HG03064 (cell line): ENCODE measurements at regions not wholly inside any gene's neighbourhood (a gene's known extent, or its start where the extent isn't known, plus 50 kb on each side); places are given as distances from the start of the nearest gene placed in this dataset.

ENCODE experiments used
- ATAC-seq: cut with Tn5 transposase; IDR thresholded peaks from one replicate; pipeline ENCODE4 v1.9.1; 2021; ENCODE audit warnings: low read depth; ENCODE audit not compliant: unreplicated experiment

- ATAC-seq, result no peak
Observed at GRCh38 chr14:97180304-97181200, 383.4 kb downstream of the VRK1 start.

DNA sequence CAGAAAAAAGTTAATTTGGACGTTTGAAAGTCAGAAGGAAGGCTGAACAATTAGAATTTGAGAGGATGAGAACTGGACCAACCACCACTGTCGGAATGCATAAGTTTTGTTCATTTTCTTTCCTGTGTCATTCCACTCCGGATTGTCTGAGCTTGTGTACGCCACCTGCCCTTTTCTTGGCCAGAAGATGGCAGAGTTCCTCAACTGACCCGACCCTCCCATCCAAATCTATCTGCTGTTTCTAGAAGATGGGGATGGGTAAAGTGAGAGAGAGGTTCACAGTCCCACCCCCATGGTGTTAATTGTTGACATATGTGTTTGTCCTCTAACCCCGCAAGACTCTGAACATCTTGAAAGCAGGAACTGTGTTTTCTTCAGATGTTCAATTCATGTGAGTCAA, 388.0 kb downstream of the VRK1 start:
- no peak for ATAC-seq

DNA sequence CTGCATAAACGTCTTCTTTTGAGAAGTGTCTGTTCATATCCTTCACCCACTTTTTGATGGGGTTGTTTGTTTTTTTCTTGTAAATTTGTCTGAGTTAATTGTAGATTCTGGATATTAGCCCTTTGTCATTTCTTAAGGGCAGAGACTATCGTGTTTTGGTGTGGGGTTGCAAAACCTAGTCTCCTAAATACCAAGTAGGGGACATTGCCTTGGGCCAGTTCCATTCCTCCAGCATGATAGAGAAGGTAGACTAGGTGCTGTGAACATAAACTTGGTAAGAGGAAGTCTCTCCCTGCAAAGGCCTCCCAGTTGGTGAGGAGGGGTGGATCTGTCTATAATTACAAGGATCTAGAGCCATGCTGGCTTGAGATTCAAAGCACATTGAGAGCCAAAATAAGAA, 390.7 kb downstream of the VRK1 start:
- ATAC-seq, result no peak

GRCh38 chr14:97196336-97196735, 399.2 kb downstream of the VRK1 start:
- ATAC-seq, result no peak

- ATAC-seq, result no peak
Observed at GRCh38 chr14:97198813-97199212, 401.6 kb downstream of the VRK1 start.

DNA sequence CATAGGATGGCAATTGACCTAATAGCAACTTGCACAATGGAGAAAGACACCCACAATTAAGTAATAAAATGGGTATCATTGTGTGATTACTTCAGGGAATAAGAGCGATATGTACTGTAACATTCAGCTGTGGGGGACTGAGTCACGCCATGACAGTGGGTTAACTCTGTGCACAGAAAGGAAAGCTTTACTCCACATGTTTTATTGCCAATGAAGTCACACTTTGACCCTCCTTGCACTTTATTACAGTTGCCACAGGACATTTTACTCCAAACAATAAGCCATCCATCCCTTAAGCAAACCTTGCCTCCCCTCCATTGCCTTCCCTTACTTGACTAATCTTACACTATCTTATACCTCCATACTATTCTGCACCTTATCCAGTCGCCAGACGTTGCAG, 403.1 kb downstream of the VRK1 start:
- ATAC-seq, result no peak

GRCh38 chr14:97206916-97207315, 409.7 kb downstream of the VRK1 start:
- no peak for ATAC-seq

DNA sequence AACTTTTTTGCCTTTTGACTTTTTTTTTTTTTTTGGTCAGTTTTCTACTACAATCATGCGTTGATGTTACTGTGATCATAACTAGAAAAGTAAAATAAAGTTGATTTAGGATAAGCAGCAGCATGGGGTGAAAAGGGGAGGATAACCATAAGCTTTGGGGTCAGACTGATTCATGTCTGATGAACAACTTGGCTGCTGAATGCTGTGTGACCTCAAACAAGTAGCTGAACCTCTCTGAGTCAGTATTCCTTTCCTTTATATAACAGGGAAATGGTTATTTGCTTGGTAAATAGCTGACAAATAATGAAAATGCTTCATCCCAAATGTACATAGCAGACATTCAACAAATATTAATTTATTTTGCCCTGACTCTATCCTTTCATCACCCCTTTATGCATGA, 413.0 kb downstream of the VRK1 start:
- ATAC-seq, result no peak

- no peak for ATAC-seq
Observed at GRCh38 chr14:97212399-97212798, 415.2 kb downstream of the VRK1 start.

- no peak for ATAC-seq
Observed at GRCh38 chr14:97213720-97214119, 416.5 kb downstream of the VRK1 start.

- no peak for ATAC-seq
Observed at GRCh38 chr14:97215263-97215969, 418.2 kb downstream of the VRK1 start.

GRCh38 chr14:97217111-97217885, 420.1 kb downstream of the VRK1 start:
- no peak for ATAC-seq

- ATAC-seq, result no peak
Observed at GRCh38 chr14:97218274-97218673, 421.1 kb downstream of the VRK1 start.

DNA sequence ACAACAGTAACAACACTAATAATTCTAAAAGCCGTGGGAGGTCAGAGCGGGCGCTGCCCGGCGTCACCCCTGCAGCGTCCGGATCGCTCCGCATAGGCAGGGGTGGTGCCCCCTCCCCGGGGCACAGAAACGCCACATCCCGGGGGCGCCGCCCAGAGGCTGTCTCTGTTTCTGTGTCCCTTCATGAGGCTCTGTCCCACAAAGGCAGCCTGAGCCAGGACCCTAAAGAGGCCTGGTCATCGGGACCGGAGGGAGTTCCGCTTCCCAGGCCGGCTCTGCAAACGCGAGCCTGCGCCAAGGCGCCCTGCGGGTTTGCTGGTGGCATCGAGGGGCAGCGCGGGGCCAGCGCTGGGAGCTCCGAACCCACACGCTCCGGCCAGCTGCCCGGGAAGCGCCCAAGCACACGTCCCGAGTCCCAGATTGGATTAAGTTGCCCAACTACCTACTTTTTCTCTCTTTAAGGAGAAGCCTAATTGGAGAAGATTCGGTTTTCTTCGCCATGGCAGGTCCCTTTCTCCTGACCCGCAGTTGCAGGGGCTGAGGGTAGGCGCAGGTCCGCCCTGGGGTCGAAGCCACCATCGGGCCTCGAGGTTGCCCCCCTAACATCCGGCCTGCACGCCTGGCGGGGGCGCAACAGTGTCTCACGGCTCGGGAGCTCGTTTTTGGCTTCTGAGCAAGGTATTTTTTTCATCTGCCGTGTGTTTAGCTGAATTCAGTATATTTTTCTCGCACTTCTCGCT, 421.7 kb downstream of the VRK1 start:
- no peak for ATAC-seq

DNA sequence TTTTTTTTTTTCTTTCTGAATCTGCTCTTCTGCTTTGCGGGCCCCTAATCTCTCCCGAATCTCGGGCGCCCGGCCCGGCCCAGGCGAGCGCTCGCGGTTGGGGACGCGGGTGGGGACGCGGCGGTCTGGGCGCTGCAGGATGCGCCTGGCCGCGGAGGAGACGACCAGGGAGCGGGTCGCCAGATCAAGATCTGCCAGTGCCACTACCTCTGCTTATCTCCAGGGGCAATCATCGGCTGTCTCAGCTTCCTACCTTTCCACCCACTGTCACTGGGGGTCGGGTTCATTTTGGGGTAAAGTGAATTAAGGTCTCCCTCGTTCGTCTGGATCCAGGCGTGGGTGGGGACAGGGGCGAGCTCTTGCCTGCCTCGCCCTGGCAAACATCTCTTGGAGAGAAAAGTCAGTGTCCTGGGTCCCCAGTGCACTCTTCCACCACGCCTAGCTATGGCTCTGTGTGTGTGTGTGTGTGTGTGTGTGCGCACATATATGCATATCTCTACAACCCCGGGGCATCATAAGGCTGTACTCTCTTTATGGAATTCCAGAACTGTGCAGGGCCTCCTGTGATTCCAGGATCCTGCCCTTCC, 422.3 kb downstream of the VRK1 start:
- ATAC-seq, result no peak

GRCh38 chr14:97221572-97222285, 424.5 kb downstream of the VRK1 start:
- ATAC-seq, result no peak

DNA sequence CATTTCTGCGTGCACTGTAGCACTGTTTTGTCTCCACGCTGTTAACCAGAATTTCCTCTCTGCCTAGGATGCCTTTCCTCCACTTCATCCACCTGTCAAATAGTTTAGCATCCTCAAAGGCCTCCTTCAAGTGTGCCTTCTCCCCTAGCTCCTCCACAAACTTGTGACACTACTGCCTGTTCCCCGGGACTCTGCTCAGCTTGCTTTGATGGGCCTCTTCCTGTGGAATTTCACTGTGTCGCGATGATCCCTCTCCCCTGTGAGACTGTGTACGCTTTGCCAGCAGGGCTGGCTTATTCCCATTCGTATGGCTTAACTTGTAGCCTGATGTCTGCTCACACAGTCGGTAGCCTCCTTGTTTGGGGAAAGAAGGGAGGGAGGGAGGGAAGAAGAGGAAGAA, 426.8 kb downstream of the VRK1 start:
- ATAC-seq, result no peak

- ATAC-seq, result no peak
Observed at GRCh38 chr14:97230051-97230450, 432.9 kb downstream of the VRK1 start.

- no peak for ATAC-seq
Observed at GRCh38 chr14:97233319-97233985, 436.3 kb downstream of the VRK1 start.
